ENCODE measurements at regions not wholly inside any gene's neighbourhood (a gene's known extent, or its start where the extent isn't known, plus 50 kb on each side); places are given as distances from the start of the nearest gene placed in this dataset. TPM values are rescaled to one million over a fixed set of nuclear protein-coding genes. Genes with fewer than 3 reads are reported as not detected.

DNA sequence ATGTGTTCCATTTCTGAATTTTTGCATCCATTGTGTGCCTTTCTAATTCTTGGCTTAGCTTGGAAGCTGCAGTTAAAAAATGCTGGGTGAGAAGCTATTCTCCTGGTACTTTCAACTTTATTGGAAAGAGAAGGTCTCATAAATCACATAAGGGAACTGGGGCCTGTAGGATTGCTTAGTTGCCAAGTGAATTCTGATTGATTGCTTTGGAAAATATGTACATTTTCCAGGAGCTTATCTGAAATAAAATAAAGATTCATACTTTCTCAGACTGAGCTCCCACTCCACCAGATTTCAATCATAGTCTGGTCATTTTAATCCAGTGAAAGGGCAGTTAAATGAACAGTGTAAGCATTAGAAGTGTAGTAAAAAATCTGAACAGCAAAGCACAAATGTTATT, 50.0 kb upstream of the PRICKLE1 start (continued):
- TF ChIP-seq, protein P1, sequence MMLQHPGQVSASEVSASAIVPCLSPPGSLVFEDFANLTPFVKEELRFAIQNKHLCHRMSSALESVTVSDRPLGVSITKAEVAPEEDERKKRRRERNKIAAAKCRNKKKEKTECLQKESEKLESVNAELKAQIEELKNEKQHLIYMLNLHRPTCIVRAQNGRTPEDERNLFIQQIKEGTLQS (IDR thresholded peaks at IDR 0.05; ENCODE audit: borderline replicate concordance, extremely low read depth, low read depth, low read length) = no peak

Small RNA genes lying in the stretch of these regions (small RNA-seq; reads per million reads assigned to genes)
- not detected for gene MRPS36P5
- gene RPS27P21 = not detected

Data from GM12878 (cell line).